HL-60 (cell line): ENCODE measurements at regions not wholly inside any gene's neighbourhood (a gene's known extent, or its start where the extent isn't known, plus 50 kb on each side); places are given as distances from the start of the nearest gene placed in this dataset.

Experiments used
- CTCF ChIP-seq: IDR thresholded peaks from one replicate; pipeline ENCODE4 v1.5.1; 2011; ENCODE audit warnings: low read length, control low read depth, inconsistent platforms; ENCODE audit not compliant: insufficient read depth
- POLR2AphosphoS5 ChIP-seq: IDR thresholded peaks from 2 replicates; pipeline ENCODE4 v1.6.1; 2012; ENCODE audit warnings: low read depth
- REST ChIP-seq: IDR thresholded peaks from 2 replicates; pipeline ENCODE4 v1.6.1; 2012; ENCODE audit warnings: low read depth; ENCODE audit not compliant: insufficient replicate concordance
- SPI1 ChIP-seq: IDR thresholded peaks from 2 replicates; pipeline ENCODE4 v1.6.1; 2012; ENCODE audit warnings: low read depth, mild to moderate bottlenecking, borderline replicate concordance

DNA sequence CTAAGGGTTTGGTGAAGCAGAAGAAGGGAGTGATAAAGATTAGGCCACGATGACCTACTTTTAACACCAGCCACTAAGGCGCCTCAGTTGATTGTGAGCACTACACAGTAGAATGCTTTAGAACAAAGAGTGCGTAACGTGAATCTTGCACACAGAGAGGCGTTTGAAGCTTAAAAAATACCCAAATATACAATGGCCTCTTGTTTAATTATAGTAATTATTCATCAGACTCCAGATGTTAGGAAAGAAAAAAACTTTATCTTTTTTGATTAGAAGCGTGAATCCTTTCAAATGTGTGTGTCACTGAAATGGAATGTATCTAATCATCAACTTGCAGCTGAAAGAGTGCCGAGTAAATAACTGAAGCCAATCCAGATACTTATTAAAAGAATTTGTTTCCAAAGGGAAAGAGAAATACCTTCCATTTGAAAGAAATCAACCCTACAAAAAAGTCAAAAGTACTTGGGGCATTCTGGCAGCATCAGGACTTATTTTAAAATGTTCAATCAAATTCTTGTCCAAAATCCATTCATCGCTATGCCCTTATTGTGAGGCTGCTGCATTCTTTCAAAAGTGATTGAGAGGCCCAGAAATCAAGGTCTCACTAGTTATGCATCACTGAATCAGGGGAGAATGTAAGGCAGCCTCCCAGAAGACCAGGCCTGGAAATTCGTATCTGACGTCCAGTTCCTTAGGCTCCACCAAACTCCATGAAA lies 337.5 kb downstream of the ZNF608 start:
- TF ChIP-seq CTCF (no peak), POLR2AphosphoS5 (no peak), SPI1 (no peak), REST (no peak)
